ENCODE measurements at regions not wholly inside any gene's neighbourhood (a gene's known extent, or its start where the extent isn't known, plus 50 kb on each side); places are given as distances from the start of the nearest gene placed in this dataset.

- TF ChIP-seq EZH2phosphoT487 (IDR thresholded peaks at IDR 0.05; ENCODE audit: insufficient read depth, low read depth) (no peak), EZH2 (IDR thresholded peaks at IDR 0.05; ENCODE audit: insufficient read depth, poor library complexity, severe bottlenecking) (no peak)
Measured at GRCh38 chr2:180722551-180723239, 257.7 kb upstream of the UBE2E3 start.
